Activated CD4-positive, alpha-beta T cell treated with anti-CD3 and anti-CD28 coated beads for 36 hours (primary cell): ENCODE measurements at regions not wholly inside any gene's neighbourhood (a gene's known extent, or its start where the extent isn't known, plus 50 kb on each side); places are given as distances from the start of the nearest gene placed in this dataset.
"Not testable (repeated sequence)": the region's sequence is repeated elsewhere in the genome, so short reads cannot be mapped to it uniquely, and the experiment has no call there.

Experiments used
- ATAC-seq: fragments of 200-7000 bp; cut with Tn5 transposase; one replicate; pipeline ENCODE4 v1.10.0; 2021; ENCODE audit warnings: mild to moderate bottlenecking, moderate library complexity
- CTCF ChIA-PET: fragments of 350-600 bp; sonication (Branson Sonifier 250); formaldehyde crosslinking; loops from one replicate; lab custom pipeline; 2021; ENCODE audit warnings: antibody characterized with exemption; lab: Charles Lee
- POLR2A ChIA-PET: fragments of 350-600 bp; sonication (Branson Sonifier 250); formaldehyde crosslinking; loops from one replicate; lab custom pipeline; 2021; ENCODE audit warnings: antibody characterized with exemption, inconsistent platforms; lab: Charles Lee
- DNase-seq: peaks from one replicate; pipeline ENCODE4 v3.0.0-alpha.2; 2020
- H3K27ac Mint-ChIP-seq: one replicate; pipeline ENCODE4 v1.8.0; 2021; ENCODE audit warnings: mixed read lengths
- H3K27me3 Mint-ChIP-seq: one replicate; pipeline ENCODE4 v1.8.0; 2021; ENCODE audit warnings: mixed read lengths
- H3K36me3 Mint-ChIP-seq: one replicate; pipeline ENCODE4 v1.8.0; 2021; ENCODE audit warnings: low read depth, mixed read lengths
- H3K4me1 Mint-ChIP-seq: one replicate; pipeline ENCODE4 v1.8.0; 2021; ENCODE audit warnings: mixed read lengths
- H3K4me3 Mint-ChIP-seq: one replicate; pipeline ENCODE4 v1.8.0; 2021; ENCODE audit warnings: mild to moderate bottlenecking, moderate library complexity, mixed read lengths
- H3K9me3 Mint-ChIP-seq: one replicate; pipeline ENCODE4 v1.8.0; 2021; ENCODE audit warnings: low read depth, mixed read lengths
- intact Hi-C, 2 experiments: fragments of 100-400 bp; cut with DNase I in 1 of 2; cut with micrococcal nuclease in 1 of 2; formaldehyde crosslinking; loops; one replicate each; pipeline versions ENCODE4 v1.14.2 to v1.15.1; 2022 to 2024; cut with DNase I, micrococcal nuclease

GRCh38 chr2:20120569-20121416, 69.4 kb upstream of the LAPTM4A start:
- no peak overlapping the region for H3K27ac Mint-ChIP-seq
- peaks cover 5% of the 10 kb centered on the region for H3K27me3 Mint-ChIP-seq
- ChIA-PET POLR2A (no interaction called here), CTCF (interaction anchor here (0.6 to 1.1 kb wide), 2 partner anchors 12 to 299 kb away, joined by 3 to 5 read pairs; no protein-coding TSS in a partner anchor)
- H3K36me3 Mint-ChIP-seq, result no peaks in the 10 kb centered on the region
- no peak overlapping the region for H3K4me3 Mint-ChIP-seq
- H3K9me3 Mint-ChIP-seq, result no peaks in the 10 kb centered on the region
- DNase-seq (no peak), ATAC-seq (no peak)
- no peaks in the 10 kb centered on the region for H3K4me1 Mint-ChIP-seq
- intact Hi-C loops, result no loop called here

- no peak for DNase-seq
- no peak overlapping the region for H3K27ac Mint-ChIP-seq
- no peak for ATAC-seq
- no peaks in the 10 kb centered on the region for H3K9me3 Mint-ChIP-seq
- no peaks in the 10 kb centered on the region for H3K36me3 Mint-ChIP-seq
- no peak overlapping the region for H3K4me3 Mint-ChIP-seq
- peaks cover 5% of the 10 kb centered on the region for H3K27me3 Mint-ChIP-seq
- H3K4me1 Mint-ChIP-seq, result no peaks in the 10 kb centered on the region
- intact Hi-C loops, result no loop called here
- ChIA-PET CTCF (interaction anchor here (0.6 to 0.7 kb wide), 2 partner anchors 10 to 544 kb away, joined by 3 read pairs; no protein-coding TSS in a partner anchor), POLR2A (no interaction called here)
These were observed 66.6 kb upstream of the LAPTM4A start for GRCh38 chr2:20118051-20118450.

GRCh38 chr2:20115902-20116301, 64.5 kb upstream of the LAPTM4A start:
- DNase-seq (no peak), ATAC-seq (no peak)
- Mint-ChIP-seq H3K36me3 (no peaks in the 10 kb centered on the region), H3K27me3 (peaks cover 2% of the 10 kb centered on the region), H3K4me1 (no peaks in the 10 kb centered on the region), H3K4me3 (no peak overlapping the region), H3K27ac (no peak overlapping the region), H3K9me3 (no peaks in the 10 kb centered on the region)
- intact Hi-C loops, result no loop called here
- ChIA-PET CTCF (no interaction called here), POLR2A (no interaction called here)

DNA sequence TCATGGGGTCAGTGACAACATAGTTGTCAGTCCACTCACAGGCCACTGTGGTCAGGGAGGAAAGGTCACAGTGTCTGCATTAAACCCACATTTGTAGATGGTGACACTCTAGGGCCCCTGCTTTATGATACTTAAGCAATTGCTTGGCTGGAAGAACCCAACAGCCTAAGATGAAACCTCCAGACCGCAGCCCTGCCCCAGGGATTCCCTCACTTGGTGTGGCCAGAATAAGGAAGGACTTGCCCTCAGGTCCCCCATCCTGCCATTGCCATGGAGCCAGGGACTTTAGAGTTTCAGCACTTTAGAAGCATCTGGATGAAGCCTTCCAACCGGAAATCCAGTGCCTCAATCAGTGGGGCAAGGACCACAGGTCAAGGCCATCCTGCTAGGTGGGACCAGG, 63.9 kb upstream of the LAPTM4A start:
- Mint-ChIP-seq H3K4me3 (no peak overlapping the region), H3K4me1 (no peaks in the 10 kb centered on the region), H3K36me3 (no peaks in the 10 kb centered on the region), H3K27ac (no peak overlapping the region), H3K27me3 (peaks cover 2% of the 10 kb centered on the region), H3K9me3 (no peaks in the 10 kb centered on the region)
- ATAC-seq (no peak), DNase-seq (no peak)
- CTCF ChIA-PET, result no interaction called here
- POLR2A ChIA-PET, result no interaction called here
- intact Hi-C loops, result no loop called here

- intact Hi-C loops, result no loop called here
- no peak for DNase-seq
- ChIA-PET CTCF (no interaction called here), POLR2A (no interaction called here)
- ATAC-seq, result no peak
- Mint-ChIP-seq H3K27ac (no peak overlapping the region), H3K9me3 (no peaks in the 10 kb centered on the region), H3K36me3 (no peaks in the 10 kb centered on the region), H3K27me3 (peaks cover 2% of the 10 kb centered on the region), H3K4me3 (no peak overlapping the region), H3K4me1 (no peaks in the 10 kb centered on the region)
These were observed 62.8 kb upstream of the LAPTM4A start for GRCh38 chr2:20113986-20114938.

DNA sequence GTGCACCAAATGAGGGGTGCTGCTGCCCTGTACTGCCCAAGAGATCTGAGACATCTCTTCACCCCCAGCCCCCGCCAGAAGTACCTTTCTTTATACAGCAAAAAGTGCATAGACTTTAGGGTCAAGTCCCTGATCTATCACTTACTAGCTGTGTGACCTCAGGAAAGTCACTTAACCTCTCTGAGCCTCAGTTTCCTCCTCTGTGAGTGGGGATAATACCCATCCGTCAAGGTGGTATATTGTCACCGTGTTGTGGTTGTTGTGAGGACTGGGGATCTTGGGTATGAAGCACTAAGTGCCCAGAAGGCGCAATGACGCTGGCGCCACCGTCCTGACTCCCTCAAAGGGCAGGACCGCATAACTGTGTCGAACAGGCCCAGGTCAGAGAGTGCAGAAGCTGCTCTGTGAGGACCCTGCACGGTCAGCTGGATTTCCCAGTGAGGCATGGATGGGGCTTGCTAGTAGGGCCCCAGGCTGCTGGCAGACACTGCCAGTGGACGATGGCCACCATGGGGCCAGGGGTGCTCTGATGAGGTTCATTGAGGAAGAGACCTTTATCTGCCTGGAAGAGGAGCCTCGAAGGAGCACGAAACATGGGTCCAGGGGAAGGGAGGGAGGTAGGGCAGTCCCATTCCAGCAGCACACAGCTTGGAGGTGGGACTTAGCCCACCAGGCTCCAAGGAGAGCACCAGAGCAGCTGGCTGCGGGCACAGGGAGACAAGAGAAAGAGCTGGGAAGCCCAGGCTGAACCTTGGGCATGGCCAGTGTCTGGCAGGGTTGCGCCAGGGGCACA, 61.8 kb upstream of the LAPTM4A start:
- Mint-ChIP-seq H3K4me1 (no peaks in the 10 kb centered on the region), H3K36me3 (no peaks in the 10 kb centered on the region), H3K9me3 (no peaks in the 10 kb centered on the region), H3K4me3 (no peak overlapping the region), H3K27me3 (peaks cover 4% of the 10 kb centered on the region), H3K27ac (no peak overlapping the region)
- DNase-seq (no peak), ATAC-seq (no peak)
- intact Hi-C loops, result no loop called here
- CTCF ChIA-PET, result no interaction called here
- POLR2A ChIA-PET, result no interaction called here

DNA sequence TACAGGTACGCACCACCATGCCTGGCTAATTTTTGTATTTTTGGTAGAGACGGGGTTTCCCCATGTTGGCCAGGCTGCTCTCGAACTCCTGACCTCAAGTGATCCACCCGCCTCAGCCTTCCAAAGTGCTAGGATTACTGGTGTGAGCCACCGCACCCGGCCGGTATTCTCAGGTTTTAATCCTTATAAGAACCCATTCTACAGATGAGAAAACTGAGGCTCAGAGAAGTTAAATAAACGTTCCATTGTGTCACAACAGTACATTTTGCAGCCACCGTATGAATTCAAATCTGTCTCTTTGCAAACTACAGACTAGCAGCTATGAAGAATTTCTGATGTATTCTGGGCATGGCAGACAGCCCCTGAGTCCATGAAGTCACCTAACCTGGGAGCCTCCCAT, 60.9 kb upstream of the LAPTM4A start:
- H3K36me3 Mint-ChIP-seq, H3K27ac Mint-ChIP-seq, ATAC-seq, intact Hi-C loops, H3K27me3 Mint-ChIP-seq, H3K4me3 Mint-ChIP-seq, DNase-seq, POLR2A ChIA-PET, CTCF ChIA-PET, H3K4me1 Mint-ChIP-seq, H3K9me3 Mint-ChIP-seq: not testable (repeated sequence)

- CTCF ChIA-PET, result interaction anchor here (0.6 kb wide), 1 partner anchor 178 kb away, joined by 3 read pairs; no protein-coding TSS in a partner anchor
- ATAC-seq (no peak), DNase-seq (no peak)
- Mint-ChIP-seq H3K4me3 (no peak overlapping the region), H3K9me3 (no peaks in the 10 kb centered on the region), H3K27me3 (peaks cover 13% of the 10 kb centered on the region), H3K36me3 (no peaks in the 10 kb centered on the region), H3K27ac (no peak overlapping the region), H3K4me1 (no peaks in the 10 kb centered on the region)
- POLR2A ChIA-PET, result no interaction called here
- intact Hi-C loops, result no loop called here
These were observed 60.1 kb upstream of the LAPTM4A start for GRCh38 chr2:20111311-20112131.

DNA sequence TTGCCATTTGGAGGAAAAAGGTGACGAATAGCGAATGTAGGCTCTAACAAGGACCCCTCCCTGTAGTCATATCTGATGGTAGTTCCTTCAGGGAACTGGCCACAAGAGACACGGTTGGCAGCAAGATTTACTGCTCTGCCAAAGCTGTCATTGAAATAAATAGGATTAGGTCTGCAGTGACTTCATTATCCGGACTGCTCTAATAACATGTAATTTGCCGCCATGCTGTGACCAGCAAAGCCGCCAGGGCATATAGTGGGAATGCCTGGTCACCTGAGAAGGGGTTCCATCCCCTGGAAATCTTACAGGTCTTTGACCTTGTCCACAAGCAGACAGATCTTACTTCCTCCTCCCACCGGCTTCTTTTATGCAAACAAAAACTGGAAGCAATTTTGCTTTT, 59.4 kb upstream of the LAPTM4A start:
- H3K36me3 Mint-ChIP-seq, result no peaks in the 10 kb centered on the region
- ChIA-PET POLR2A (no interaction called here), CTCF (no interaction called here)
- no peak for DNase-seq
- no peaks in the 10 kb centered on the region for H3K9me3 Mint-ChIP-seq
- no peaks in the 10 kb centered on the region for H3K4me1 Mint-ChIP-seq
- intact Hi-C loops, result no loop called here
- peaks cover 19% of the 10 kb centered on the region for H3K27me3 Mint-ChIP-seq
- H3K4me3 Mint-ChIP-seq, result no peak overlapping the region
- H3K27ac Mint-ChIP-seq, result no peak overlapping the region
- ATAC-seq, result no peak

- H3K36me3 Mint-ChIP-seq, result no peaks in the 10 kb centered on the region
- H3K4me3 Mint-ChIP-seq, result no peak overlapping the region
- intact Hi-C loops, result no loop called here
- no peaks in the 10 kb centered on the region for H3K9me3 Mint-ChIP-seq
- POLR2A ChIA-PET, result no interaction called here
- no peak for ATAC-seq
- H3K4me1 Mint-ChIP-seq, result no peaks in the 10 kb centered on the region
- no peak overlapping the region for H3K27ac Mint-ChIP-seq
- no peak for DNase-seq
- CTCF ChIA-PET, result interaction anchor here (1.1 kb wide), 1 partner anchor 11 kb away, joined by 3 read pairs; no protein-coding TSS in a partner anchor
- H3K27me3 Mint-ChIP-seq, result peaks cover 24% of the 10 kb centered on the region
These were observed 59.0 kb upstream of the LAPTM4A start for GRCh38 chr2:20110383-20110782.
